Stomach smooth muscle (tissue), 2 donors: ENCODE measurements at regions not wholly inside any gene's neighbourhood (a gene's known extent, or its start where the extent isn't known, plus 50 kb on each side); places are given as distances from the start of the nearest gene placed in this dataset.

Experiments
- H3K27ac ChIP-seq: one replicate; pipeline ENCODE4 v1.7.0; 2013; ENCODE audit warnings: mild to moderate bottlenecking, low read length, inconsistent platforms
- H3K27me3 ChIP-seq, 2 donors: one replicate each; pipeline ENCODE4 v1.7.0; 2013; ENCODE audit warnings: low read length in 2 of 2; ENCODE audit not compliant: insufficient read depth in 2 of 2, control insufficient read depth in 1 of 2
- H3K36me3 ChIP-seq, 2 donors: one replicate each; pipeline ENCODE4 v1.7.0; 2013; ENCODE audit warnings: low read length in 2 of 2; ENCODE audit not compliant: control insufficient read depth in 2 of 2, insufficient read depth in 2 of 2
- H3K4me1 ChIP-seq: one replicate; pipeline ENCODE4 v1.7.0; 2013; ENCODE audit warnings: low read length; ENCODE audit not compliant: control insufficient read depth, insufficient read depth
- H3K4me3 ChIP-seq, 2 donors: one replicate each; pipeline ENCODE4 v1.7.0; 2013; ENCODE audit warnings: low read length in 2 of 2
- H3K9ac ChIP-seq, 2 donors: one replicate each; pipeline ENCODE4 v1.7.0; 2013; ENCODE audit warnings: low read length in 2 of 2, mild to moderate bottlenecking in 1 of 2
- H3K9me3 ChIP-seq, 2 donors: one replicate each; pipeline ENCODE4 v1.7.0; 2013; ENCODE audit warnings: low read length in 2 of 2; ENCODE audit not compliant: control insufficient read depth in 2 of 2
- donor health status: healthy.
- donor health status: Pancreatic carcinoma.

DNA sequence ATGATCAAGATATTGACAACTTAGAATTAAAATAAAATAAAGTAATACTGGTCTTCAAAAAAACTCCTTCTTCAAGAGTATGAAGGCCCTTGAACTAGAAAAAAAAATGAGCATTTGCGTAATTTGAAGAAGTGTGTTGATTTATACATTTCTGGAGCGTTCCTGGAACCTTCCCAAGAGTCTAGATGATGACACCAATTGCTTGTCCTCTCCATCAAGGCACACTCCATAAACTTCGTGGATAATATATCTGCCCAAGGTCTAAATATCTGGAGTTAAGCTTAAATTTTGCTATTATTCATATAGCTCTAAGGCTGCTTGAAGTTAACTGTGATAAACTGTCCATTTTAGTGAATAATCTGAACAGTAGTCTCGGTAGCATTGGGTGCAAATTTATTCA, 361.3 kb upstream of the CNTN5 start:
- no peaks in the 10 kb centered on the region for H3K9me3 ChIP-seq
- H3K27me3 ChIP-seq, result no peaks in the 10 kb centered on the region
- no peak overlapping the region for H3K4me3 ChIP-seq
- H3K36me3 ChIP-seq, result no peaks in the 10 kb centered on the region
- H3K27ac ChIP-seq, result no peak overlapping the region
- no peaks in the 10 kb centered on the region for H3K4me1 ChIP-seq
- H3K9ac ChIP-seq, result no peak overlapping the region

DNA sequence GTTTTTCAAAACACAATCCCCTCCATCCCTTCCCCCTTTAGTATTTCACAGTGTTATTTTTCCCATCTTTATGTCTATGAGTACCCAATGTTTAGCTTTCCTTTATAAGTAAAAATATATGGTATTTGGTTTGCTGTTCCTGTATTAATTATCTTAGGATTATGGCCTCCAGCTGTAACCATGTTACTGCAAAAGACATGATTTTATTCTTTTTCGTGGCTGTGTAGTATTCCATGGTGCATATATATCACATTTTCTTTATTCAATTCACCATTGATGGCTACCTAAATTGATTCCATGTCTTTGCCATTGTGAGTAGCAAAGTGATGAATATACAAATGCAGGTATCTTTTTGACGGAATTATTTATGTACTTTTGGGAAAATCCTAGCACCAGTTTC, 346.4 kb upstream of the CNTN5 start:
- no peaks in the 10 kb centered on the region for H3K9me3 ChIP-seq
- H3K4me3 ChIP-seq, result no peak overlapping the region
- H3K27ac ChIP-seq, result no peak overlapping the region
- H3K27me3 ChIP-seq, result no peaks in the 10 kb centered on the region
- H3K9ac ChIP-seq, result no peak overlapping the region
- H3K36me3 ChIP-seq, result no peaks in the 10 kb centered on the region
- no peaks in the 10 kb centered on the region for H3K4me1 ChIP-seq

DNA sequence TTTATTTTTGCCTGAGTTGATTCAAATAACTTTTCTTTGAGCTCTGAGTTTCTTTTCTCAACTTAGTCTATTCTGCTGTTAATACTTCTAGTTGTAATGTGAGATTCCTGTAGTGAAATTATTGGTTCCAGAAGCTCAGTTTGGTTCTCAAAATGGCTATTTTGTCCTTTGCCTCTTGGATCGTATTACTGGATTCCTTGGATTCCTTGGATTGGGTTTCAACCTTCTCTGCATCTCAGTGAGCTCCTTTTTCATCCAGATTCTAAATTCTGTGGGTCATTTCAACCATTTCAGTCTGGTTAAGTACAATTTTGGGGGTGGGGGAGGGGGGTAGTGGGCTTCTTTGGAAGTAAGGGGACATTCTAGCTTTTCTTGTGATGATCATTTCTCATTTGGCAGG, 341.1 kb upstream of the CNTN5 start:
- Histone ChIP-seq H3K36me3 (no peaks in the 10 kb centered on the region), H3K27ac (no peak overlapping the region), H3K27me3 (no peaks in the 10 kb centered on the region), H3K9ac (no peak overlapping the region), H3K9me3 (no peaks in the 10 kb centered on the region), H3K4me3 (no peak overlapping the region), H3K4me1 (no peaks in the 10 kb centered on the region)

DNA sequence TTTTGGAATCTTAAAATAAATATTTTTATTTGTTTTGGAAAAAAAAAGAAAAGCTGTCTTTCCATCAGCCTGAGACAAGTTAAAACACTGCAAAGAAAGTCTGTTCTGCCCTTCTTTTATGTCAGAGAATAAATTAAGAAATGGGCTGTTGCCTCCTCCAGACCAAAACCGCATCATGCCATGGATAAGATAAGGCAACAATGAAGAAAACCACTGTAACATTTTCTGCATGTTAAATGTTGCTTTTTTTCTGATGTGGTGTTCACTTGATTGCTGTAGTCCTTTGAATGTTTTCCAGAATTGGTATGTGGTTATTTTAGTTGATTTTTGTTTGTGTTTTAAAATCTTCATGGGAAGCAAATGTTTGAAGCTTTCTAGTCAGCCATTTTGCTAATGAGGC, 319.2 kb upstream of the CNTN5 start:
- H3K9ac ChIP-seq, result no peak overlapping the region
- H3K36me3 ChIP-seq, result no peaks in the 10 kb centered on the region
- no peak overlapping the region for H3K27ac ChIP-seq

DNA sequence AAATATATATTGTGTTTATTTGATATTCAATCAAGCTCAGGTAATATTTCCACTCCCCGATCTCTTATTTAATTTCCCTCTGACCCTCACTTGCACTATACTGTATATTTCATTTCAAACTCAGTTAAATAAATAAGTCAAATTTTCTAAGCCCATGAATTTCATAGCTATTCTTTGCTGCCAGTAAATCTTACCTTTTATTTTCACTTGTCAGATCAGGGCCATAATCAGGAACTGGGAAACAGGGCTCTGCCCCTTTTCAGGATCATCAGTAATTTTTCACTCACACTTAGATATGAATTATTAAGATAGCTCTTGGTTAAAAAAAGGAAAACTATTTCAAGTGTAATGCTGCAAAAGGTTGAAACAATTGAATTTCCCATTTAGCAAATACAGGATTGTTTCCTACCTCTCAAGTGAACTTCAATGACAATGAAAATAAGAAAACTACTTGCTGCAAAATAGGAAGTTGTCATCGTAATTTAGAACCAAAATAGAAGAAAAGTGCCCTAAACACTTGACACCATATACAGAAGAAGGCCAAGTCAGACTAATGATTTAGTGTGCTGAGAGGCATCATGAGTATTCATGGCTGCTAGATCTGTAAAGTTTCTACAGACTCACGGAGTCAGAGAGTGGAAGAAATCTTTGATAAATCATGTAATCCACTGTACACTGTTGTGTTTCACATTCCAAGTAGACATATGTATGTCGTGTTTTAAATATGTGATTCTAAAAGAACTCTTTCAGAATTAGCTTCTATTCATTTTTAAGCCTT, 316.8 kb upstream of the CNTN5 start:
- Histone ChIP-seq H3K9me3 (no peaks in the 10 kb centered on the region), H3K36me3 (no peaks in the 10 kb centered on the region), H3K4me3 (no peak overlapping the region), H3K27me3 (no peaks in the 10 kb centered on the region), H3K4me1 (no peaks in the 10 kb centered on the region), H3K27ac (no peak overlapping the region), H3K9ac (no peak overlapping the region)

More for the DNA sequence above, 319.2 kb upstream of the CNTN5 start:
- no peak overlapping the region for H3K4me3 ChIP-seq
- H3K4me1 ChIP-seq, result no peaks in the 10 kb centered on the region
- H3K27me3 ChIP-seq, result no peaks in the 10 kb centered on the region
- no peaks in the 10 kb centered on the region for H3K9me3 ChIP-seq

DNA sequence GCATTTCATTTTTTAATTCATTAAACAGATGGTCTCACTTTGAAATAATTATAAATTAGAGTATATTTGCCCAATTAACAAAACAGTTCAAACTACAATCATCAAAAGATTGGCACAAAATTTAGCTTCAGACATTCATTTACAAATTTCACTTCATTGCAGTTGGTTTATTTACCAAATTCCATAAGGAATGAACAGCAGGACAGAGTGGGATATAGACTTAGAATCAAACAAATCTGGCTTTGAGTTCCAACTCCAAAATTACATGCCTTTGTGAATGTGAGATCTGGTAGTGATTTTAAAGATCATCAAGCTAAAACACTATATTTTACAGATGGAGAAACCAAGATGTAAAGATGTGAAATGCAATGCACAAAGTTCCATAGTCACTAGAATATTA, 310.7 kb upstream of the CNTN5 start:
- H3K9ac ChIP-seq, result no peak overlapping the region
- H3K9me3 ChIP-seq, result no peaks in the 10 kb centered on the region
- H3K4me3 ChIP-seq, result no peak overlapping the region
- no peaks in the 10 kb centered on the region for H3K36me3 ChIP-seq
- H3K4me1 ChIP-seq, result no peaks in the 10 kb centered on the region
- H3K27ac ChIP-seq, result no peak overlapping the region
- H3K27me3 ChIP-seq, result no peaks in the 10 kb centered on the region

DNA sequence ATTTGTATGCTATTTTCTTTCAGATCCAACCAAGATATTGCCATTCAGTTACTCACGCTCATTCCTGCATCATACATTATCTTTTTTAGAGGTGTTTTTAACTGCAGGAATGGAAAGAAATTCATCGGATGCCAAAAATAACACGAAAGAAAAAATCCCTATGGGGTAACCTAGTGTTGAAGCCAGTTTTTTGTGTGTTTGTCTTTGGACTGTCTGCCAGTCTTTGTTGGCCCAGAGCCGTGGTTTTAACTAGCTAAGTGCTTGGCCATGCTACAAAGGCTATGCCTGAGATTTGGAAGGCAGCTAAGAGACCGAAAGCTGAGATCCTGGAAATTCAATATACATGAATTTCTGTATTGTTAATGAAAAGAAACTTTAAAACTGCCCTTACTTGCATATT, 309.8 kb upstream of the CNTN5 start:
- H3K4me3 ChIP-seq, result no peak overlapping the region
- no peaks in the 10 kb centered on the region for H3K27me3 ChIP-seq
- no peaks in the 10 kb centered on the region for H3K36me3 ChIP-seq
- no peaks in the 10 kb centered on the region for H3K9me3 ChIP-seq
- no peak overlapping the region for H3K27ac ChIP-seq
- H3K4me1 ChIP-seq, result no peaks in the 10 kb centered on the region
- no peak overlapping the region for H3K9ac ChIP-seq

DNA sequence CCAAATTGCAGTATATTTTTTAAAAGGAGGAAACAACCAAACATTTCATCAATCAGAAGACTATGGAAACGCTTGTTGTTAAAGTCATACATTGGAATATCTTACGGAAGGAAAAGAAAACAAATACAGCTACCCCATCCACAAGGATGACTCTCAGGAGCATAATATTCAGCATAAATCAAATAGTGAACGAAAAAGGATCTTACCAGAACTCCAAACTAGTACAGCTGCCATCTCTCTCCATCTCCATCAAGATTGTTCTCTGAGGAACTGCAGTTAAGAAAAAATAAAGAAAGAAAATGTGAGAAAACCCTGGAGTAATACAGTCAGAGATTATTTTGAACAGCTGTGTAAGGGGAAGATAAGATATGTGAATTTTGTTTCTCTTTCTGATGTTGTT, 299.8 kb upstream of the CNTN5 start:
- Histone ChIP-seq H3K27me3 (no peaks in the 10 kb centered on the region), H3K36me3 (no peaks in the 10 kb centered on the region), H3K4me3 (no peak overlapping the region), H3K9ac (no peak overlapping the region), H3K9me3 (no peaks in the 10 kb centered on the region), H3K27ac (no peak overlapping the region), H3K4me1 (no peaks in the 10 kb centered on the region)

DNA sequence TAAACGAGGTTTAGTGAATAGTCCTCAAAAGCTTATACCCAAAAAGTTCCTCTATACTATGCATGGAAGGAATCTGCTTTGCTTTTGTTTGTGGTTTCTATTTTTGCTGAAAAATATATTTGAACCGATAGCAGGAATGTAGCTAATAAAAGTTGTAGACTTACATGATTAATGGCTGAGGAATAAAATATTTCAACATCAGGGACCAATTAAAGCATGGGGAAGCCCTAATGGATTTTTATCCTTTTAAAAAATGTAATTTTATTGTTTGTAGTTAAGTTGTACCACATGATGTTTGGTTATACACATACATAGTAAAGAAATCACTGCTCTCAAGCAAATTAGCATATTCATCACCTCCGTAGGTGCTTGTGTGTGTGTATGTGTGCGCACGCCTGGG, 295.3 kb upstream of the CNTN5 start:
- no peaks in the 10 kb centered on the region for H3K27me3 ChIP-seq

DNA sequence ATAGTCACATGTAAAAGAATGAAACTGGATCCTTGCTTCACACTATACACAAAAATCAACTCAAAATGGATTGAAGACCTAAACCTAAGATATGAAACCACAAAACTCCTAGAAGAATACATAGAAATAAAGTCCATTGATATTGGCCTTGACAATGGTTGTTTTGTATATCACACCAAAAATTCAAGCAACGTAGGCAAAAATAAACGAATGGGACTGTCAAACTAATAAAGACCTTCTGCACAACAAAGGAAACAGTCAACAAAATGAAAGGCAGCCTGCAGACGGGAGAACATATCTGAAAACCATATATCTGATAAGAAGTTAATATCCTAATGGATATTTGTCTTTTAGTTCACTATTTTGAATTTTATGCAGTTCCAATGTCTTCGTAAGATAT, 292.3 kb upstream of the CNTN5 start:
- Histone ChIP-seq H3K4me1 (no peaks in the 10 kb centered on the region), H3K4me3 (no peak overlapping the region), H3K27ac (no peak overlapping the region), H3K36me3 (no peaks in the 10 kb centered on the region), H3K9me3 (no peaks in the 10 kb centered on the region), H3K27me3 (no peaks in the 10 kb centered on the region), H3K9ac (no peak overlapping the region)

More for the DNA sequence above, 295.3 kb upstream of the CNTN5 start:
- Histone ChIP-seq H3K9me3 (no peaks in the 10 kb centered on the region), H3K36me3 (no peaks in the 10 kb centered on the region), H3K4me3 (no peak overlapping the region), H3K9ac (no peak overlapping the region), H3K4me1 (no peaks in the 10 kb centered on the region), H3K27ac (no peak overlapping the region)

DNA sequence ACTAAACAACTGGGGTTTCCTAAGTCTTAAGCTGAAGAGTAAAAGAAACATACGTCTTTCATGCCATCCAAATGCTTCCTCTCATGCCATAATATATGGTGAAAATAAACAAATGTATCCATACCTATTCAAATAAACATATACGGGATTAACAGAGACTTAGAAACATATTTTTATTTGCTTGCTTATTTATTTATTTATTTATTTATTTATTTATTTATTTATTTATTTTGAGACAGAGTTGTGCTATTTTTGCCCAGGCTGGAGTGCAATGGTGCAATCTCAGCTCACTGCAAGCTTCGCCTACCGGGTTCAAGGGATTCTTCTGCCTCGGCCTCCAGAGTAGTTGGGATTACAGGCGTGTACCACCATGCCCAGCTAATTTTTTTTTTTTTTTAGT, 291.6 kb upstream of the CNTN5 start:
- Histone ChIP-seq H3K27ac (no peak overlapping the region), H3K4me1 (no peaks in the 10 kb centered on the region), H3K9me3 (no peaks in the 10 kb centered on the region), H3K4me3 (no peak overlapping the region), H3K9ac (no peak overlapping the region), H3K36me3 (no peaks in the 10 kb centered on the region), H3K27me3 (no peaks in the 10 kb centered on the region)
